ENCODE measurements at regions not wholly inside any gene's neighbourhood (a gene's known extent, or its start where the extent isn't known, plus 50 kb on each side); places are given as distances from the start of the nearest gene placed in this dataset.
"Not testable (repeated sequence)": the region's sequence is repeated elsewhere in the genome, so short reads cannot be mapped to it uniquely, and the experiment has no call there.

DNA sequence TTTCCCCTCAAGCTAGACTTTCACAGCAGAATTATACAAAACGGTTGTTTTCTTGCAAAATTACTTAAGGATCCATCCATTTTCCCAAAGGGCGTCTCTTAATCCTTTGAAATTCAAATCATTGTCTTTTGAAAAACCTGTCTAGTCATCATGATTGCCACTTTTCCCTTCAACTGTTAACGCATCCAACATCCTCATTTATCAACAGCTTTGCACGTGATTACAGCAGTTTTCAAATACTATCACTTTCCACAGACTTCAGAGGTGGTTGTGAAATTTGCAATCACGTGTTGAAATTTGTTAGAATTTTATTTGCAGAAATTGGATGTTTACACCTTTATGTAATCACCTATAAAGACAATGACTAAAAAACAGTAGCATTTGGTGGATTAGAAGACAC lies 304.4 kb upstream of the SLC39A10 start:
- no peak for DNase-seq (ENCODE audit: low read depth)

- no peak for DNase-seq (ENCODE audit: low read depth)
Observed at GRCh38 chr2:195343942-195344530, 313.0 kb upstream of the SLC39A10 start.

DNA sequence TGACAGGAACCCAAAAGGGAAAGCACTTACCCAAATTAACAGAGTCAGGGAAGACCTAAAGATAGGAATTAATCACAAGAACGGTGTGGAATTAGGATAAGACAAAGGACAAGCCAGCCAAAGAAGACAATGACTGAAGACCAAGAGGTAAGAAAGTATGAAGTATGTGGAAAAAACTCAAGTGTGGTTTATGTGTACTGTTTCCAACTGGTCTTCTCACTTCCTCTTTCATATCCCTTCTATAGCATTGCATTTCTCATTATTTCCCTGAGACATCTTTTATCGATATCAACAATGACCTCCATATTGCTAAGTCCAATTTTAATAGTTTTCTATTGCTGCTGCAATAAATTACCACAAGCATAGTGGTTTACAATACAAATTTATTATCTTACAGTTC lies 313.5 kb upstream of the SLC39A10 start:
- no peak for DNase-seq (ENCODE audit: low read depth)

- no peak for DNase-seq (ENCODE audit: low read depth)
Observed at GRCh38 chr2:195342061-195342460, 315.0 kb upstream of the SLC39A10 start.

- DNase-seq (ENCODE audit: low read depth): no peak
Observed at GRCh38 chr2:195338856-195339255, 318.2 kb upstream of the SLC39A10 start.

DNA sequence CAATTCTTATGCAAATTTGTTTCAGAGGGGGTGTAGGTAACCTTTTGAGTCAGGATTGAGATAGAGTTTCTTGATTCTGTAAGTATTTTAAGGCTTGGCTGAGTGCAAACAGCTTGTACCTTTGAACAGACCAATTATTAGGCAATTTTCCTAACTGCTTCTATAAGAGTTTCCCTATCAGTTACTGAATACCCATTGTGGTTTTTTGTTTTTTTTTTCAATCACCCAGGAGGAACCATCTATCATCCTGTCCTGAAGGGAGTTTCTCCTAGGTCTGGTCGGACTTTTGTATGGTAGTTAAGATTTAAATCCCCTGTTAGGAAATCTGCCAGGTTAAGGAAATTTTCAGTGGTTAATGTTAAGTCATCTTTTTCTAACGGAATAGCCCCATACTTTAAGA lies 319.4 kb upstream of the SLC39A10 start:
- DNase-seq (ENCODE audit: low read depth): no peak

DNA sequence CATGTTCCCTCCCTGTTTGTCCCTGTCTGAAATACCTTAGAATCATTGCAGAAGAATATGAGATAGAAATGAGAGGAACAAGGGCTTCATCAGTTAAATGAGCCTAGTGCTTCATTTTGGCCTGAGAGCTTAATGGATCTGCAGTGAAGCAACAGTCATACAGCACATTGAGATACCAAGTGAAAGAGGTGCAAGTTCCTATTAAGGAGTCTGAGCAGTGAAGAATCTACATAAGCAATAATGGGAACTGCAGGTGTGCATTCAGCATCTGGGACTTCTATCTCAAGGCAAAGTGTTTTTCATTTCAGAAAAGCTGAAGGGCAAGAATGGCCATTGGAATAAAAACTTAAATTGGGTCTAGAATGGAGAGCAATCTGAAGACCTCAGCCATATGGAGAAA lies 323.2 kb upstream of the SLC39A10 start:
- DNase-seq (ENCODE audit: low read depth): no peak

DNA sequence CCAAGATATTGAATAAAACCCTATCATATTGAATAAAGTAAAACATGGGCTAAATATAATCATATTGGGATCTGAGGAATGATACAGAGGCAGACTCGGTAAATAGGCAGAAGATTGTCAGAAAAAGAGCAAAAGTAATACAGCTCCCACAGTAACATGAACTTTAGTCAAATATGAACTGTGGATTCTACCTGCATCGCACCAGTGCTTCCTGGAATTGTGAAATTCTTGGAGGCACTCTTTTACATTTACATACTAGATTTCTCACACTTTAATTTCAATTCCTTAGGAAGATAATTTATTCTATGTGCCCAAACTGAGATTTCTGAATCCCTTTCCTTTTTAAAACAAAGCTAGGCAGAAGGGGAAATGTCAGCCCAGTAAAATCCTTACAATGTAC lies 325.1 kb upstream of the SLC39A10 start:
- no peak for DNase-seq (ENCODE audit: low read depth)

- DNase-seq (ENCODE audit: low read depth): no peak
Observed at GRCh38 chr2:195331129-195331528, 325.9 kb upstream of the SLC39A10 start.

DNA sequence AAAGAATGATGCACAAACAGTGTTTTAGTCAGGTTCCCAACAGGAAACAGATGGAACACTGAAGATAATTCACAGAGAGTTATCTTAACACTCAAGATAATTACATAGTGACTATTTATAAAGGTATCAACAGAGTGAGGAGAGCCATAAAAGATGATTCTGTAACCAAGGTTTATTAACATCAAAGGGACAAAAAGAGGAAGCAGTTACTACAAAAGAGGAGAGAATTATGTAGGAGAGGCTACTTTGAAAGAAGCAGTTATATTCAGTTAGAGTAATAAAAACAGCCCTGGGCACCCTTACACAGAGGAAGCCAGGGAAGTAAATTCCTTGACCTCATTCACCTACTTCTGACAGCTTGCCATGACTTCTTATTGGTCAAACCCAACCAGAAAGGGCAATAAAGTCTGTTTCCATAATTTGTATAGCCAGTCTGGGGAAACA lies 326.5 kb upstream of the SLC39A10 start:
- DNase-seq (ENCODE audit: low read depth): no peak

GRCh38 chr2:195329784-195330183 lies 327.2 kb upstream of the SLC39A10 start:
- not testable (repeated sequence) for DNase-seq (ENCODE audit: low read depth)

DNA sequence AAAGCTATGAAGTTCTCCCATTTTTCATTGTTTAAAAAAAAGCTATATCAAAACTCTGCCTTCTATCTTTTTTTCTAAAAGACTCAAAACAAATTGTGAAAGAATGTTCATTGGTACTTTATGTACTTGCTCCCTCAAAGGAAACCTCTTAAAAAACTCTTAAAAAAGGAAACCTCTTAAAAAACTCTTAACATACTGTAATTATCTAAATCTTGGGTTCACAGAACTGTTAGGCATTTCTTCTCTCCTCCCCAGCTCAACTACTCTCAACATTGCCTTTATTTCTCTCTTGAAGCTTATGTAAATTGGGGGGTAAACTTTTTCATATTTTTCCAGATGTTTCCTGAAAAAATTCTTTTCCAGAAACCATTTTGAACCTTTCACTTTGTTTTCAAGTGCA lies 330.5 kb upstream of the SLC39A10 start:
- DNase-seq (ENCODE audit: low read depth): no peak

GRCh38 chr2:195322324-195322723 lies 334.7 kb upstream of the SLC39A10 start:
- no peak for DNase-seq (ENCODE audit: low read depth)

DNA sequence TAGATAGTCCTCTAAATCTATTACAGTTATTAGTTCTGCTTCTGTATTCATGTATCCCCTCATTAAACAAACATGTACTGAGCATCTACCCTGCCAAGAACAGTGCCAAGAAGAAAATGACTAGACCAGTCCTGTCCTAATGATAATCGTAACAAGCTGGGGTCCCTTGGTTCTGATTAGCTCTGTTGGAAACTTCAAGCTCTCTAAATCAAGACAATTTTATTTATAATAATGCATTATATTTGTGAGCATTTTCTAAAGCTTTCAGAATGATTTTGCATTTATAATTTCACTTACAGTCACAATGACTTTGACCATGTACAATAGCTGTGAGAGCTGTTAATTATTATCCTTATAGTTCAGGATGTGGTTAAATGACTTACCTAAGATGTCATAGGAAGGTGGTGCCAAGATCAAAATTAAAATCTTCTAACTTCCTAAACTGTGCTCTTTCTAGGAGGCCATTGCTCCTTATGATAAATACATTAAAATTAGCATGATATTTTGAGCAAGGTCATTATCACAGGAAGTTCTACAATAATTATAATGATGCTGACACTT lies 336.5 kb upstream of the SLC39A10 start:
- DNase-seq (ENCODE audit: low read depth): no peak

- DNase-seq (ENCODE audit: low read depth): no peak
Observed at GRCh38 chr2:195319548-195320412, 337.2 kb upstream of the SLC39A10 start.

DNA sequence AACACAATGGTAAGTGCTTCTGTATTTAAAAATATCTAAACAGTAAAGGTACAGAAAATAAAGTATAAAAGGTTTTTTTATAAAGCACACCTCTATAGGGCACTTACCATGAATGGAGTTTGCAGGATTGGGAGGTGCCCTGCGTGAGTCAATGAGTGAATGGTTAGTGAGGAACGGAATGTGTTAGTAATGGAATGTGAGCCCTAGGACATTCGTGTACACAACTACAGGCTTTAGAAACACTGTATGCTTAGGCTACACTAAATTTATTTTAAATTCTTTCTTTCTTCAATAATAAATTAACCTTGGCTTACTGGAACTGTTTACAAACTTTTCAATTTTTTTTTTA lies 337.9 kb upstream of the SLC39A10 start:
- no peak for DNase-seq (ENCODE audit: low read depth)

- peak; percentile 31 for DNase-seq (ENCODE audit: low read depth)
Observed at GRCh38 chr2:195318440-195319111, 338.4 kb upstream of the SLC39A10 start.

DNA sequence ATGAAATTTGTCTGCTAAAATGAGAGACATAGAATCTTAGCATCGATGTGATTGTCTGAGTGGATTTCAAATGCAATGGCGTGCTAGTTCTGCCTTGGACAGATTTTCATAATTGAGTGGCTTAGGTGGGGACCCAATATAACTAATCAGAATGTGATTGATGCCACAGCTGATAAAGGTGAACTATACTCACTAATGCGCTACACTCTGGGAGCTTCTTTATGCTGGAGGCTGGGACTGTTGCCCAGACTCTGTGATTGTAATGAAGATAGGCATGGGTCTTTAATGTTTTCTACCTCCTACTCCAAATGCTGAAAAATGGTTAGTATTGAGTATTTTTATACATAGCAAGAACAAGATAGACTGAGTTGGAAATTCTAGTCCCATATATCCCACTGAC lies 339.5 kb upstream of the SLC39A10 start:
- no peak for DNase-seq (ENCODE audit: low read depth)

GRCh38 chr2:195316486-195316885 lies 340.5 kb upstream of the SLC39A10 start:
- DNase-seq (ENCODE audit: low read depth): no peak

GRCh38 chr2:195313962-195314361 lies 343.1 kb upstream of the SLC39A10 start:
- no peak for DNase-seq (ENCODE audit: low read depth)

DNA sequence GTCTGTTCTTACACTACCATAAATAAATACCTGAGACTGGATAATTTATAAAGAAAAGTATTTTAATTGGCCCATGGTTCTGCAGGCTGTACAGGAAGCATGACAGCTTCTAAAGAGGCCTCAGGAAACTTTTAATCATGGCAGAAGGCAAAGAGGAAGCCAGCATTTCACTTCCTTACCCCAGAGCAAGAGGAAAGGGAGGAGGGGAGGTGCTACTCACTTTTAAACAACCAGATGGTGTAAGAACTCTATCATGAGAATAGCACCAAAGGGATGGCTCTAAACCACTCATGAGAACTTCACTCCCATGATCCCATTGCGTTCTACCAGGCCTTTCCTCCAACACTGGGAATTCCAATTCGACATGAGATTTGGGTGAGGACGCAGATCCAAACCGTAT lies 344.4 kb upstream of the SLC39A10 start:
- no peak for DNase-seq (ENCODE audit: low read depth)

- no peak for DNase-seq (ENCODE audit: low read depth)
Observed at GRCh38 chr2:195308163-195308562, 348.9 kb upstream of the SLC39A10 start.

- DNase-seq (ENCODE audit: low read depth): no peak
Observed at GRCh38 chr2:195307751-195308150, 349.3 kb upstream of the SLC39A10 start.

Data from activated T-cell treated with anti-CD3 and anti-CD28 coated beads for 24 hours (primary cell).